Stimulated activated CD4-positive, alpha-beta T cell treated with anti-CD3 and anti-CD28 coated beads, Interleukin-12 subunit alpha, Interleukin-12 subunit beta, amount 100 ng/mL, for 48 hours (primary cell): ENCODE measurements at regions not wholly inside any gene's neighbourhood (a gene's known extent, or its start where the extent isn't known, plus 50 kb on each side); places are given as distances from the start of the nearest gene placed in this dataset.
"Not testable (repeated sequence)": the region's sequence is repeated elsewhere in the genome, so short reads cannot be mapped to it uniquely, and the experiment has no call there.

Source experiments
- DNase-seq, 3 donors: peaks; one replicate each; pipeline ENCODE4 v3.0.0-alpha.2; 2020; ENCODE audit warnings: low read depth in 2 of 3, low spot score in 1 of 3

DNA sequence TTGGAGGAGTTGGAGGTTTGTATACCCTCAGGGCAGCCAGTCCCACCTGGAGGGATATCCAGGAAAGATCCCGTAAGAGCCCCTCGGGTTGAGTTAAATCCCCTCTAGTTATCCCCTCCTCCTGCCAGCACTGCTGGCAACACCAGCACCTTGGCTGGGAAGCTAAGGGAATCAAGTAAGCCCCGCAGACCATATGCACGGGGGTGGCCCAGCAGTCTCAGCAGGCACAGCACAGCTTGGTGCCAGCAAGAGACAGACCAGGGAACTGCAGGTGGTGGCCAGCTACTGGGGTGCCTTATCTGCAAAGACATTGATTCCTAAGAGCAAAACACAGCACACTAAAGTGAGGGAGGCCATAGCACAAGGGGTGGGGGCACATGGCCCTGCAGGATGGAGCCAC is 173.8 kb downstream of the GOLGA6L4 start:
- DNase-seq = not testable (repeated sequence)

DNA sequence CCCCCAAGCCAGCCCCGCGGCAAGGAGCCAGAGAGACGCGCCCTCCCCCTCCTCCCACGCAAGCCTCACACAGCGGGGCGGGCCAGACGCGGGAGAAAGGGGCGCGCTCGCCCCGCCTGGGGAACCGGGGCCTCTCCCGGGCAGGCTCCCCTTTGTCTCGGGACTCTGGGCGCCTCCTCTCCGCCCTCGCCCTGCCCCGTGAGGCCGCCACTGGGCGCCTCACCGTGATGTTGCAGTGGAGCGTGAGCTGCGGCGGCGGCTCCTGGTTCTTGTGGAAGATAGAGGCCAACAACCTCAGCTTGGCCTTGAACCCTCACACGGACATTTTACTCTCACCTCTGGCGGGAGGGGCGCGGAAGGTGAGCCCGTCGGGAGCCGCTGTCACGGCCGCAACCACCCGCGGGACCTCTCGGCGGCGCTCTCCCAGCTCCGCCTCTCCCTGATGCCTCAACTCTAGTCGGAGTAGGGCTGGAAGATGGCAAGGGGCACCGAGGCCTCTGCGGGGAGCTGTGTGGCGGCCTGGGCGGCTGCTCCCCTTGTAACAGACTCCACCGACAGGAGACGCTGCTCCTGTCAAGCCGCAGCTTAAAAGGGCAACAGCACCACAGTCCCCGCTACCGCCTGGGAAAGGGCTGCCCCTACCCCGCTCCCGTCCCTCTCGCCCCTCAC is 179.2 kb upstream of the ZSCAN2 start:
- not testable (repeated sequence) for DNase-seq

DNA sequence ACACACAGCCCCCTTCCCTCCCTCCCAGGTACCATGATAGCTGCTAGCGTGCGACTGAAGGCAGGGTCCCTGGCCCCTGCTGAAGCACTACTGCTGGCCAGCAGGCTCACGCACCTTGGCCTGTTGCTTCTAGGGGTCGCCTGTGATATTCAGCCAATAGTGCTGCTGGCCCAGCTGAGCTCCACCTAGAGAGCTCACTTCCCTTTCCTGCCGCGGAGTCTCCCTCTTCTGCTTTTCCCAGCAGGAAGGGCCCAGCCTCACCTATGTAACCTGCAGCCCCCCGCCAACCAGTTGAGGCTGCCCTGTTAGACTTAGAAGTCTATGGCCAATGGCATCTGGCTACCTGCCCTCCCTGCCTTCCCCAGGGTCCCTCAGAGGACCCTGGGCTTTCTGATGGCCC is 175.5 kb upstream of the ZSCAN2 start:
- not testable (repeated sequence) for DNase-seq

DNA sequence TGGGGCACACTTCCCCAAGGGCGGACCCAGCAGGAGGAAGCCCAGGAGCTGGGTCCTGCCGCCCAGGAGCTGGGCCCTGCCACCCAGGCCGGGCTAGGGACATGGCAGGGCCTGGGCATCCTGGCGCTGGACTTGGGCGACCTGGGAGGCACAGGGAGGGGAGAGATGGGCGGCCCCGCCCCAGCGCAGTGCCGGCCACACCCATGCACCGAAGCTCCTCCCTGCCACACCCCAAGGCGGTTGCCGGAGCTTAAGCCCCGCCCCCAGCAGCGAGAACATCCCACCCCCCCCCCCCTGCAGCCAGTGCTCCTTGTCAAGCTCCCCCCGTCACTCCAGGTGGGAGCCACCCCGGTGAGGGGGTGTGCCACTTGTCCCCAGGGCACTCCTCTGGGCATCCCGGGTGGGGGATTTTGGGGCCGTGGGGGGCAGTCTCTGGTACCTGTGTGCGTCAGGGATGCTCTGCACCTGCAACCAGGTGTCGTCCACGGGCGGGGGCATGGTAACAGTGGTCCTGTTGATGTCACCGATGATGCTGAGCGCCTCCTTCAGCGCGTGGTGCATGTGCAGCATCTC is 127.4 kb upstream of the ZSCAN2 start:
- not testable (repeated sequence) for DNase-seq

DNA sequence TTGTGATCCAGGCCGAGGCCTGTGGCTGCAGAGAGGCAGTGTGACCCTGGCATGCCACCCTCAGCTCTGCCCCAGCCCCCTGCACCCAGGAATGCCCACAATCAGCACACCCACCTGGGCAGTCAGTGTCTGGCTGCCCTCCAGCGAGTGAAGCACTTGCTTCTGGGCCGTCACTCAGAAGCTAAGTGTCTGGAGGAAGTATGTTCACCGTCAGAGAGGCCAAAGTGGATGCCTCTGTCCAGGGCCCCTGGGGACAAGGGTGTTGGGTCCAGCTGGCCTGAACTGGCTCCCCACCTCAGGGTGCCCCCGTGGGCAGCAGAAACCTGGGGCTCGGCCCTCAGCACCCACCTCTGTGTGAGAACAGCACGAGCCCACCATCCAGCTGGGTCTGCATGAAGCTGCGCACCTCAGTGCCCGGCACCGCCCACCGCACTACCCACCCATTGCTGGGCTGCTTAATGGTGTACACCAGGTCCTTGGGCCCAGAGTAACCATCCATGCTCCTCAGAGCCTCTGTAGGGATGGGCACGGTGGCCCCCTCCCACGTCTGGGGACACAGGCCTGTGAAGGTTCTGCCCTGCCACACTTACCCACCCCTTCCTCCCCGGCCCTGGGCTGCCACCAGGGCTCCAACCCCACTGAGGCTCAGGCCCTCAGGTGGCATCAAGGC is 124.3 kb upstream of the ZSCAN2 start:
- not testable (repeated sequence) for DNase-seq

DNA sequence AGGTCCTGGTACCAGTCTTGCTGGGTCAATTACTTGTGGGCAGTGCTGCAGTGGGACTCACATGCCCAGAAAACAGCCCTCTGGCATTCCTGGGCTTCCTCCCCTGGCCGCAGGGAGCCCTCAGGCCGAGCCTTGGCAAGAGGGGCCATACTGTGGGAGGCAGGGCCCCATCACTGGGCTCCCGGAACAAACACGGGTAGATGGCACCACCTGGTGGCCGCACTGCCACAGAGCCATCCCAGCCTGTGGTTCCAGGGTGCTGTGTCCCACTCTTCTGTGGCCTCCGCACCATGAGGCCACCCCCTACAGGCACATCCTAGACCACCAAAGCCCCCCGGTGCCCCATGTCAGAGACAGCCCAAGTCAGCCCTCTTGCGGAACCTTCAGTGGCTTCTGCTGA is 123.3 kb upstream of the ZSCAN2 start:
- DNase-seq = not testable (repeated sequence)

DNA sequence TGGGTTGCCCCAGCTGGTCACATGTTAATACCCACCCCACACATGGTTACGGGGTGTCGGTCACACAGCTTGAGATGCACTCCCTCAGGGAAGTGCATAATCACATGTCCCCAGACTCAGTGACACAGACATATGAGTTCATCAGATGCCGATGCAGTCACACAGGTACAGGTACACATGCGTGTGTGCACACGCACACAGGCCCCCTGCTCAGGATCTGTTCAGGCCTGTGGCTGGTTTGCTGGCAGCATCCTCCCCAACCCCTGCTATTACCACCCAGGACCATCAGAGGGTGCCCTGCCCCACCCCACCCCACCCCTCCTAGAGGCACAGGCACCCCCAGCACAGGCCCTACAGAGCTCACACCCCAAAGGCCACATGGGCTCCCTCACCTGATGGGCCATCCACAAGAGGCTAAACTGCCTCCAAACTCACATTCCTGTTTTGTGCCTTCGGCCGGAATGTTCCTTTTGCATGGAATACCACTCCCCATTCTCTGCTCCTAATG is 120.6 kb upstream of the ZSCAN2 start:
- not testable (repeated sequence) for DNase-seq

DNA sequence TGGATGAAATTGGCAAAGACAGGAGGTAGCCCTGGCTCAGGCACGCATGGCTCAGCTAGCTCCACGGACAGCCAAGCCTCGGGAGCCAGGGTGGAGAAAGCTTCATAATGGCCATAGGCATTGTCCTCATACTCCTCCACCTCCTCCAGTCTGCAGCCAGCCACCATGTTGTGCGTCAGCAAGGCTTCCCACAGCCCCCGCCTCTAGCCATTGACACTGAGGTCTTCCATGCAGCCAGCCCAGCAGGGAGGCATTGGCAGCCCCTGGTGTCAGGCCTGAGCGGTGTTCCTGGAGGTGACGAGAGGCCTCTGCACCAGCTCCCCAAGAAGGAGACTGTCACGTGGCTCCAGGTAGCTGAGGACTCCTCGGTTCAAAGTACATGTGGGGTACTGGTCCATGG is 117.0 kb upstream of the ZSCAN2 start:
- DNase-seq = not testable (repeated sequence)

DNA sequence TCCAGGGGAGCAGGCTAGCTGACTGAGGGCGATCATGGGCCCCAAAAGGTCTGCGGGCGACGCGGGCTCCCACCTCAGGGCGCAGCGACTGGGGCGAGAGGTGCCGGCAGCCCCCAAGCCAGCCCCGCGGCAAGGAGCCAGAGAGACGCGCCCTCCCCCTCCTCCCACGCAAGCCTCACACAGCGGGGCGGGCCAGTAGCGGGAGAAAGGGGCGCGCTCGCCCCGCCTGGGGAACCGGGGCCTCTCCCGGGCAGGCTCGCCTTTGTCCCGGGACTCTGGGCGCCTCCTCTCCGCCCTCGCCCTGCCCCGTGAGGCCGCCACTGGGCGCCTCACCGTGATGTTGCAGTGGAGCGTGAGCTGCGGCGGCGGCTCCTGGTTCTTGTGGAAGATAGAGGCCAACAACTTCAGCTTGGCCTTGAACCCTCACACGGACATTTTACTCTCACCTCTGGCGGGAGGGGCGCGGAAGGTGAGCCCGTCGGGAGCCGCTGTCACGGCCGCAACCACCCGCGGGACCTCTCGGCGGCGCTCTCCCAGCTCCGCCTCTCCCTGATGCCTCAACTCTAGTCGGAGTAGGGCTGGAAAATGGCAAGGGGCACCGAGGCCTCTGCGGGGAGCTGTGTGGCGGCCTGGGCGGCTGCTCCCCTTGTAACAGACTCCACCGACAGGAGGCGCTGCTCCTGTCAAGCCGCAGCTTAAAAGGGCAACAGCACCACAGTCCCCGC is 100.5 kb upstream of the ZSCAN2 start:
- DNase-seq = peak in 2 of 3 donors; percentile 1 to 12

DNA sequence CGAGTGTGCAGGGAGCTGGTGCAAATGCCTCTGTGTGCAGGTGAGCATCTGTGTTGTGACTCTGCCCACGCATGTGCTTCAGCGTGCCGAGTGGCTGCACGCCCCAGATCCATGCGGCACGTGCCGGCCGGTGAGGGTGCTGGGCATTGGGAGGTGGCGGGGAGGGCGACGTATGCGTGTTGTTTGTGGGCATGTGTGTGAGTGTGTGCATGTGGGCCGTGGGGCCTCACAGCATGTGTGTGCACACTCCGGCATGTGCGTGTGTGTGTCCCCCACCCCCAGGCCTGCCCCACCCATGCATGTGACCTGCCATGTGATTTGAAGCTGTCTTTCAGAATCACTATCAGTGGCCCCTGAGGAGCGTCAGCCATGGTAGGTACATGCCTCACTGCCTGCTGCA is 97.7 kb upstream of the ZSCAN2 start:
- DNase-seq = not testable (repeated sequence)

DNA sequence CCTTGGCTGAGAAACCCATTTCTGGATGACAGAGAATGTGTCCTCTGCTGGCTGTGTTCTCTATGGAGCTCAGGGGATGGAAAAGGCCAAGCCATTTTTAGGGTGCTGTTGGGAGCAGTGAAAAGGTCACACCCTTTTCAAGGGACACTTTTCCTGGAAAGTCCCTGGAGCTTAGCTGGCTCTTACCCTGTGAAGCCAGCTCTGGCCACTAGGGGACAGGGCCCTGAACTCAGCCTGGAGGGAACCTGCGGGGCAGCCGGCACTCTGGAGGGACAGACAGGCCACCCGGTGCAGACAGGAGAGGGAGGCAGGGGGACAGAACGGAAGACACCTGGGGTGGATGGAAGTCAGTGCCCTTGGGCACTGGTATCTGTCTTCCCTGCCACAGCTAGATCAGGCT is 95.3 kb upstream of the ZSCAN2 start:
- not testable (repeated sequence) for DNase-seq

DNA sequence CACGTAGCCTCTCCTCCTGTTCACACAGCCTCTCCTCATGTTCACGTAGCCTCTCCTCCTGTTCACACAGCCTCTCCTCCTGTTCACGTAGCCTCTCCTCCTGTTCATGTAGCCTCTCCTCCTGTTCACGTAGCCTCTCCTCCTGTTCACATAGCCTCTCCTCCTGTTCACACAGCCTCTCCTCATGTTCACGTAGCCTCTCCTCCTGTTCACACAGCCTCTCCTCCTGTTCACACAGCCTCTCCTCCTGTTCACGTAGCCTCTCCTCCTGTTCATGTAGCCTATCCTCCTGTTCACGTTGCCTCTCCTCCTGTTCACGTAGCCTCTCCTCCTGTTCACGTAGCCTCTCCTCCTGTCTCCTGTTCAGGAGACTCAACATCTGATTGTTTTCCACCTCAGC is 88.5 kb upstream of the ZSCAN2 start:
- not testable (repeated sequence) for DNase-seq

DNA sequence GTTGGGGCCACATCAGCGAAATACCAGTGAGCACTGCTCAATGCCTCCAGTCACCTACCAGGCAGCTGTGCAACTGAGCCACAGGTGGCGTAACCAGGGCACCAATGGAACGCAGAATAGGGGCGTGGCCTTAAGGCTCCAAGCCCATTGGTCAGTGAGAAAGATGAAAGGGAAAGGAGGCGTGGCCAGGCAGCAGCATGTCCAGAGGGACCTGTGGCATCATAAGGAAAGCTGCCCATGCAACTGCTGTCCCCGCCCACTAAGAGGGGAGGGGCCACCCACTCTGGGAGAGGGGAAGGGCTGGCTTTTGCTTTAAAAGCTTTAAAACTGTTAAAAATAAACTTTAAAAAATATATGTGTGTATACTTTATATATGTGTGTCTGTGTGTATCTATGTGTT is 84.0 kb upstream of the ZSCAN2 start:
- not testable (repeated sequence) for DNase-seq

DNA sequence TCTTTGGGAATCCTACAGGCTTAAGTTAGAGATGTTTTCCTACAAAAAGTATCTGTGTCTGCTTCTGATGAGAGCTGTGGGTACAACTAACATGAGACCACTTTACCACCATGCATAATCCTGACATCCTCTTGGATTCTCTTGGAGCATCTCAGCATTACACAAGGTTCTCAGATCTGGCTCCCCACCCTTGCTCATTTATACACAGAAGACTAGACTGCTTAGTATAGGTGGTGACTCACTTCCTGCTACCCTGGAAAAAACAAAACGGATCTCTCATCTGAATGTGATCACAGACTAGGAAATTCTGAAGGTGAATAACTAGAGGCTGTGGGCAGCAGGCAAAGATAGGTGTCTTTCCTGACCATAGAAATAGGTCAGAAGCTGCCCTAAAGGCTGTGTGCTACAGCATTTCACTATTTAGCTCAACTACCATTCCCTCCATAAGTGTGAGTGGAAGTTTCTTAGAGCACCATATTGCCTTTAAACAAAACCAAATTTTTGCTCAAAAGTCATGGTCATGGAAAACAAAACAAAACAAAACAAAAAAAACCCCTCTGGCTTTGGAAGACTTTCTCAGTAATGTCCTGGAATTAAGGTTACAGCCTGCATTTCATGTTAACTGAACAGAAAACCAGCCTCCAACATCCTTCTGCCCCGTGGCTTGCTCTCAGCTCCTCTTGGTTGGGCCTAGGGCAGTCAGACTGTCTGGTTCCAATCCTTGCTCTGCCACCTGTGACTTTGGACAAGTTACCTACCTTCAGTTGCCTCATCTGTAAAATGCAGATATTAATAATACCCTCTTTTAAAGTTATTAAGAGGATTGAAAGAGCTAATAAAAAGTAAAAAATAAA is 75.1 kb upstream of the ZSCAN2 start:
- DNase-seq = not testable (repeated sequence)

DNA sequence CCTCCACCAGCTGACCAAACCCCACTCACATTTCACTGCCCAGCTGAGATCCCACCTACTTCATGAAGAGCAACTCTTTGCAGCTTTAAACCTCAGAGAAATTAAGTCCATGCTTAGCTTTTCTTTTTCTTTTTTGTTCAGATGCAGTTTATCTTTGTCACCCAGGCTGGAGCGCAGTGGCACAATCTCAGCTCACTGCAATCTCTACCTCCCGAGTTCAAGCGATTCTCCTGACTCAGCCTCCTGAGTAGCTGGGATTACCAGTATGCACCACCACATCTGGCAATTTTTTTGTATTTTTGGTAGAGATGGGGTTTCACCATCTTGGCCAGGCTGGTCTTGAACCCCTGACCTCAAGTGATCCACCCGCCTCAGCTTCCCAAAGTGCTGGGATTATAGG is 70.1 kb upstream of the ZSCAN2 start:
- not testable (repeated sequence) for DNase-seq

DNA sequence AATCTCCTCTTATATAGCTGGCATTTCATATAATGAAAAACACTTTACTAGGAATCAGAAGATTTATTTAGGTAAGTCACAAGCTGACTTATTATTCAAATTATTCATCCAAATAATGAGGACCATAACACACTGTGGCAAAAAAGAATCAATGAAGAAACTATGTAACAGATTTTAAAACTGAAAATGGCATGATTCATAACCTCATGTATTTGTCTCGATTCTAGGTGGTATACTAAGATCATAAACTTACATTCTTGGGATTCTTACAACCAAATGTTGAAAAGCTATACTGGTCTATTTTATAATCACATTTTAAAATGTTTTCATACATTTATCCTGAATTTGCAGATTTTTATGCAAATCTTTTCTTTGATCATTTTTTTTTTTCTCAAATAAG is 69.6 kb upstream of the ZSCAN2 start:
- DNase-seq = not testable (repeated sequence)

DNA sequence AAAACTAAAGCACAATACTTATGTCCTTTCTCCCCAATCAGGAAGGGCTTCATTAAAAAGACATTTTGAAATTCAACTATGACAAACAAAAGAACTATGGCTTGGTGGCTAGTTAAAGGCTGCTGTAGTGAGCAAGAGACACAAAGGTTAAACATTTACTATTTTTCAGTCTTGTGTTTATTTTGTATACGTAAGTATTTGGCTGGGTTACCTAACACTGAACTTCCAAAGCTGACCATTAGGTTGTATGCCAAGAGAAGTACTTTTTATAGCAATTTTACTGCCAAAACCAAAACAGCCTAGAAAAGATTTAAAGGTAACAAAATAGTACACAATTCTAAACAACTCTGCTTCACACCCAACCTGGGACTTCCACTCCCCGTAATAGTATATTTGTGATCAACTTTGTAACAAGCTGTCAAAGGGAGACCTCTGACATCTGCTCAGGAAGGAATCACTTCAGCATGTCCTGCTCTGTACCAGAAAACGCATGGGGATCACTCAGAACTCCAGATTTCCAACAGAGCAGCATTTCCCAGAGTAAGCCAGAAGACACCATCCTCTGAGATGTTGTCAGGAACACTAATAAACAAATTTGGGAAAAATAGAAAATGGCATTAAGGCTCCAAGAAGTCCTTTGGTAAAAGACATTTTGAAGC is 69.0 kb upstream of the ZSCAN2 start:
- DNase-seq = not testable (repeated sequence)

DNA sequence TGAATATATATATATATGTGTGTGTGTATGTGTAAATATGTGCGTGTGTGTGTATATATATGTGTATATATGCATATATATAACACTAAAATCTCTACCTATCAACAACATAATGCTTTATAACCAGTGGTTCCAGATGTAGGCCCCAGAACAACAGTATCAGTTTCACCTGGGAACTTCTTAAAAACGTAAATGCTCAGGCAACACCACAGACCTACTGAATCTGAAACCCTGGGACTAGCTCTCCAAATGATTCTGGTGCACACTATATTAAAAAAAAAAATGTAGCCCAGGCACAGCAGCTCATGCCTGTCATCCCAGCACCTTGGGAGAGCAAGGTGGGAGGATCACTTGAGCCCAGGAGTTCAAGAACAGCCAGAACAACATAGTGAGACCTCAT is 67.1 kb upstream of the ZSCAN2 start:
- not testable (repeated sequence) for DNase-seq

DNA sequence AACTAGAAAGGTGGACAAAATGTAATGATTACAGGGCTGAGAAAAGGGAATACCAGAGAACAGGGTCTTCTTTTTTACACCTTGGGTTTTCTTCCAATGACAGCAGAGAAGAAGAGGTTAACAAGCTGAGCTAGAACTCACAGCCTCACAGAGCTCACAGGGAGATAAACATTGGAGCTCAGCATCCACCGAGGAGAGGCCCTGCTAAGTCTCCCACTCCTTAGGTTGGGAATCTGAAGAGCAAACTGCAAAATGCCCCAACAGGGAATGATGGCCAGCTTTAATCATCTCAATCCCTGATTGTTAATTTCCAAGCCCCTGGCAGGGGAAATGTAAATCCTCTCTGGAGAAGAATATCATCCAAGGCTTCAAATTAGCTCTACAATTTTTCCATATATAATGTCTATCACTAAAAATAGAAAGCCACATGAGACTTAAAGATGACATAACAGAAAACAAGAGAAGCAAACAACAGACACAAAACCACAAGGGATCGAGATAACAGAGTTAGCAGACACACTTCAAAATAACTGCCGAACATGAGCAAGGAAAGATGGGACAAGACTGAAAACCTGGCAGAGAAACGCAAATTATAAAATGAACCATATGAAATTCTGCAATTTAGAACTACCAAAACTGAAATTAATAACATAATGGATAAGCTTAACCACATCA is 66.1 kb upstream of the ZSCAN2 start:
- not testable (repeated sequence) for DNase-seq
